ENCODE measurements at regions not wholly inside any gene's neighbourhood (a gene's known extent, or its start where the extent isn't known, plus 50 kb on each side); places are given as distances from the start of the nearest gene placed in this dataset.
"Not testable (repeated sequence)": the region's sequence is repeated elsewhere in the genome, so short reads cannot be mapped to it uniquely, and the experiment has no call there.

- not testable (repeated sequence) for H3K9me3 ChIP-seq (ENCODE audit: low read depth); H3K36me3 ChIP-seq; H3K27me3 ChIP-seq; H3K27ac ChIP-seq; H3K4me3 ChIP-seq; DNase-seq (ENCODE audit: low read depth in 1 of 2, low spot score in 1 of 2); H3K4me1 ChIP-seq (ENCODE audit: low read depth)
These were observed 191.8 kb downstream of the CWH43 start for GRCh38 chr4:49177847-49178246.

- H3K27me3 ChIP-seq; H3K27ac ChIP-seq; H3K36me3 ChIP-seq; H3K4me1 ChIP-seq (ENCODE audit: low read depth); H3K4me3 ChIP-seq; DNase-seq (ENCODE audit: low read depth in 1 of 2, low spot score in 1 of 2); H3K9me3 ChIP-seq (ENCODE audit: low read depth): not testable (repeated sequence)
These were observed 195.0 kb downstream of the CWH43 start for GRCh38 chr4:49181088-49181487.

GRCh38 chr4:49211396-49212194, 225.5 kb downstream of the CWH43 start:
- H3K27me3 ChIP-seq; H3K27ac ChIP-seq; H3K9me3 ChIP-seq (ENCODE audit: low read depth); H3K4me3 ChIP-seq; DNase-seq (ENCODE audit: low read depth in 1 of 2, low spot score in 1 of 2); H3K4me1 ChIP-seq (ENCODE audit: low read depth); H3K36me3 ChIP-seq: not testable (repeated sequence)

- DNase-seq (ENCODE audit: low read depth in 1 of 2, low spot score in 1 of 2); H3K4me1 ChIP-seq (ENCODE audit: low read depth); H3K36me3 ChIP-seq; H3K27me3 ChIP-seq; H3K9me3 ChIP-seq (ENCODE audit: low read depth); H3K4me3 ChIP-seq; H3K27ac ChIP-seq: not testable (repeated sequence)
These were observed 227.2 kb downstream of the CWH43 start for GRCh38 chr4:49213250-49213649.

GRCh38 chr4:49213750-49214149, 227.7 kb downstream of the CWH43 start:
- not testable (repeated sequence) for H3K9me3 ChIP-seq (ENCODE audit: low read depth); H3K36me3 ChIP-seq; DNase-seq (ENCODE audit: low read depth in 1 of 2, low spot score in 1 of 2); H3K27ac ChIP-seq; H3K4me1 ChIP-seq (ENCODE audit: low read depth); H3K4me3 ChIP-seq; H3K27me3 ChIP-seq

- not testable (repeated sequence) for H3K36me3 ChIP-seq; H3K27me3 ChIP-seq; H3K4me3 ChIP-seq; H3K27ac ChIP-seq; DNase-seq (ENCODE audit: low read depth in 1 of 2, low spot score in 1 of 2); H3K4me1 ChIP-seq (ENCODE audit: low read depth)
- H3K9me3 ChIP-seq (ENCODE audit: low read depth) = peaks cover 14% of the 10 kb centered on the region
These were observed 228.5 kb downstream of the CWH43 start for GRCh38 chr4:49214453-49215081.

- not testable (repeated sequence) for H3K27ac ChIP-seq; H3K4me1 ChIP-seq (ENCODE audit: low read depth); H3K27me3 ChIP-seq; H3K36me3 ChIP-seq; DNase-seq (ENCODE audit: low read depth in 1 of 2, low spot score in 1 of 2); H3K4me3 ChIP-seq
- peaks cover 14% of the 10 kb centered on the region for H3K9me3 ChIP-seq (ENCODE audit: low read depth)
These were observed 229.0 kb downstream of the CWH43 start for GRCh38 chr4:49215082-49215479.

GRCh38 chr4:49216606-49217005, 230.5 kb downstream of the CWH43 start:
- not testable (repeated sequence) for H3K4me3 ChIP-seq; H3K27me3 ChIP-seq; H3K4me1 ChIP-seq (ENCODE audit: low read depth); H3K27ac ChIP-seq; DNase-seq (ENCODE audit: low read depth in 1 of 2, low spot score in 1 of 2); H3K36me3 ChIP-seq
- peaks cover 14% of the 10 kb centered on the region for H3K9me3 ChIP-seq (ENCODE audit: low read depth)

GRCh38 chr4:49217492-49217891, 231.4 kb downstream of the CWH43 start:
- no peak for TF ChIP-seq CTCF (IDR thresholded peaks at IDR 0.05; ENCODE audit: low read depth, low read length)
- no peak for DNase-seq (ENCODE audit: low read depth in 1 of 2, low spot score in 1 of 2)
- no peak overlapping the region for H3K27ac ChIP-seq
- no peaks in the 10 kb centered on the region for H3K27me3 ChIP-seq
- H3K4me1 ChIP-seq (ENCODE audit: low read depth) = no peaks in the 10 kb centered on the region
- peaks cover 14% of the 10 kb centered on the region for H3K9me3 ChIP-seq (ENCODE audit: low read depth)
- no peak overlapping the region for H3K4me3 ChIP-seq
- no peaks in the 10 kb centered on the region for H3K36me3 ChIP-seq

GRCh38 chr4:49218094-49218493, 232.0 kb downstream of the CWH43 start:
- H3K4me1 ChIP-seq (ENCODE audit: low read depth); H3K27ac ChIP-seq; H3K4me3 ChIP-seq; H3K36me3 ChIP-seq; H3K27me3 ChIP-seq; DNase-seq (ENCODE audit: low read depth in 1 of 2, low spot score in 1 of 2): not testable (repeated sequence)
- H3K9me3 ChIP-seq (ENCODE audit: low read depth) = peaks cover 14% of the 10 kb centered on the region

GRCh38 chr4:49218931-49219330, 232.9 kb downstream of the CWH43 start:
- H3K9me3 ChIP-seq (ENCODE audit: low read depth) = peaks cover 10% of the 10 kb centered on the region
- not testable (repeated sequence) for DNase-seq (ENCODE audit: low read depth in 1 of 2, low spot score in 1 of 2); H3K4me3 ChIP-seq; H3K36me3 ChIP-seq; H3K27ac ChIP-seq; H3K4me1 ChIP-seq (ENCODE audit: low read depth); H3K27me3 ChIP-seq

- H3K9me3 ChIP-seq (ENCODE audit: low read depth); H3K4me1 ChIP-seq (ENCODE audit: low read depth); H3K27ac ChIP-seq: not testable (repeated sequence)
These were observed 233.6 kb downstream of the CWH43 start for GRCh38 chr4:49219489-49220225.

More at GRCh38 chr4:49219489-49220225, 233.6 kb downstream of the CWH43 start:
- H3K4me3 ChIP-seq; DNase-seq (ENCODE audit: low read depth in 1 of 2, low spot score in 1 of 2); H3K36me3 ChIP-seq; H3K27me3 ChIP-seq: not testable (repeated sequence)
